ENCODE measurements at regions not wholly inside any gene's neighbourhood (a gene's known extent, or its start where the extent isn't known, plus 50 kb on each side); places are given as distances from the start of the nearest gene placed in this dataset.

GRCh38 chr22:48574776-48575617 lies 1252.7 kb downstream of the BRD1 start:
- no peak for TF ChIP-seq CTCF (conservative IDR thresholded peaks at IDR 0.05; ENCODE audit: low read depth, low read length)
- TF ChIP-seq EZH2phosphoT487 (IDR thresholded peaks at IDR 0.05; ENCODE audit: borderline replicate concordance, low read length) = no peak

Measured in PC-3 (cell line).